K562 (cell line): ENCODE measurements at regions not wholly inside any gene's neighbourhood (a gene's known extent, or its start where the extent isn't known, plus 50 kb on each side); places are given as distances from the start of the nearest gene placed in this dataset.
A peak's percentile ranks its signal among the peaks of the same experiment; 100 is the strongest.

ENCODE experiments used
- CHD2 ChIP-seq: IDR thresholded peaks from 2 replicates; pipeline ENCODE4 v1.6.1; 2011; ENCODE audit warnings: low read depth, low read length
- DDX20 ChIP-seq: fragments of 450-650 bp; IDR thresholded peaks from 2 replicates; pipeline ENCODE4 v1.6.1; 2016; ENCODE audit warnings: missing genetic modification characterization, low read depth, mild to moderate bottlenecking, missing compliant biosample characterization, moderate library complexity
- EHMT2 ChIP-seq: fragments of 450-650 bp; IDR thresholded peaks from 2 replicates; pipeline ENCODE4 v1.6.1; 2018; ENCODE audit warnings: antibody characterized with exemption
- ESRRB ChIP-seq: fragments of 250-450 bp; sonication (Bioruptor Pico); IDR thresholded peaks from 2 replicates; pipeline ENCODE4 v1.5.0; 2020; ENCODE audit warnings: mild to moderate bottlenecking, moderate library complexity, borderline replicate concordance
- GATAD2A ChIP-seq: fragments of 450-650 bp; IDR thresholded peaks from 2 replicates; pipeline ENCODE4 v1.6.1; 2017
- HEY1 ChIP-seq: fragments of 250-450 bp; sonication (Bioruptor Pico); IDR thresholded peaks from 2 replicates; pipeline ENCODE4 v1.5.0; 2020; ENCODE audit warnings: mild to moderate bottlenecking, moderate library complexity, borderline replicate concordance
- JUN ChIP-seq, 2 experiments: sonication (generic) in 1 of 2; formaldehyde crosslinking in 1 of 2; IDR thresholded peaks; 2 replicates each; pipeline versions ENCODE4 v1.6.1 to v1.8.0; 2012 to 2022; ENCODE audit warnings: borderline replicate concordance in 2 of 2, mild to moderate bottlenecking in 2 of 2, improper control_type of control experiment in 1 of 2, low read depth in 1 of 2, low read length in 1 of 2, missing genetic modification reagents in 1 of 2
- L3MBTL2 ChIP-seq: fragments of 450-650 bp; IDR thresholded peaks from 2 replicates; pipeline ENCODE4 v1.6.1; 2016; ENCODE audit warnings: mild to moderate bottlenecking, moderate library complexity
- MAZ ChIP-seq, 2 experiments: fragments of 450-650 bp in 1 of 2; sonication (generic) in 1 of 2; formaldehyde crosslinking; IDR thresholded peaks in 1 of 2; conservative IDR thresholded peaks in 1 of 2; 2 replicates each; pipeline versions ENCODE4 v1.4.0 to v1.5.0; 2020; ENCODE audit warnings: mild to moderate bottlenecking in 1 of 2, missing genetic modification reagents in 1 of 2
- RCOR1 ChIP-seq, 2 experiments: IDR thresholded peaks; 2 replicates each; pipeline ENCODE4 v1.6.1; 2012; ENCODE audit warnings: low read depth in 2 of 2, low read length in 2 of 2, borderline replicate concordance in 1 of 2, improper control_type of control experiment in 1 of 2
- SRF ChIP-seq, 2 experiments: fragments of 250-450, 450-650 bp in 1 of 2; sonication (Bioruptor Pico) in 1 of 2; sonication (generic) in 1 of 2; formaldehyde crosslinking; IDR thresholded peaks; 2 replicates each; pipeline versions ENCODE4 v1.5.0 to v1.5.1; 2020 to 2022; ENCODE audit warnings: mild to moderate bottlenecking in 1 of 2, missing genetic modification reagents in 1 of 2
- YBX1 ChIP-seq: fragments of 450-650 bp; IDR thresholded peaks from 2 replicates; pipeline ENCODE4 v1.7.1; 2016; ENCODE audit warnings: mild to moderate bottlenecking
- ZFX ChIP-seq: sonication (generic); formaldehyde crosslinking; IDR thresholded peaks from 2 replicates; pipeline ENCODE4 v1.8.0; 2022; ENCODE audit warnings: mild to moderate bottlenecking, missing genetic modification reagents, moderate library complexity
- TF ChIP-seq, protein P1 (sequence below): fragments of 250-450 bp; sonication (Bioruptor Pico); IDR thresholded peaks from 2 replicates; pipeline ENCODE4 v1.4.0; 2020; ENCODE audit warnings: mild to moderate bottlenecking, moderate library complexity, borderline replicate concordance
- TF ChIP-seq, protein P2 (sequence below): fragments of 450-650 bp; IDR thresholded peaks from 2 replicates; pipeline ENCODE4 v1.6.1; 2018; ENCODE audit not compliant: partially characterized antibody
- TF ChIP-seq, protein P3 (sequence below): fragments of 450-650 bp; IDR thresholded peaks from 2 replicates; pipeline ENCODE4 v1.6.1; 2017; ENCODE audit warnings: antibody characterized with exemption, mild to moderate bottlenecking

DNA sequence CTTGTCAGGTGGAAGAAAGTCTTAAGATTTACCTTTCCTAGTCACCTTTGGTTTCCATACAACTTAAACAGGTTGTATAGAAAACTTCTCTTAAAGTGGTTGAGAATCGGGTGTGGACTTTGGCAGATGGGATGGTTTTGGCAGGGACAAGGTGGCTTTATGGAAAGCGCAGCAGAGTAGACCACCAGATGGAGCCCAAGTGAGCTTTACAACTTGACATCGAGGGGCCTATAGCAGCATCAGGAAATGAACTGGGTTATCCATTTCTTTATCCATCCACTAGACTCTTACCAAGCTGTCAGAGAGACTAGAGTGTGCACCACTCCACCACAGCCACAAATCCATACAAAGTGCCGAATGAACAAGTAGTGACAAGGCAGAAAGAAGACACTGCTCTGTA is 85.3 kb upstream of the MBNL1 start (continued):
- TF ChIP-seq, protein P1, sequence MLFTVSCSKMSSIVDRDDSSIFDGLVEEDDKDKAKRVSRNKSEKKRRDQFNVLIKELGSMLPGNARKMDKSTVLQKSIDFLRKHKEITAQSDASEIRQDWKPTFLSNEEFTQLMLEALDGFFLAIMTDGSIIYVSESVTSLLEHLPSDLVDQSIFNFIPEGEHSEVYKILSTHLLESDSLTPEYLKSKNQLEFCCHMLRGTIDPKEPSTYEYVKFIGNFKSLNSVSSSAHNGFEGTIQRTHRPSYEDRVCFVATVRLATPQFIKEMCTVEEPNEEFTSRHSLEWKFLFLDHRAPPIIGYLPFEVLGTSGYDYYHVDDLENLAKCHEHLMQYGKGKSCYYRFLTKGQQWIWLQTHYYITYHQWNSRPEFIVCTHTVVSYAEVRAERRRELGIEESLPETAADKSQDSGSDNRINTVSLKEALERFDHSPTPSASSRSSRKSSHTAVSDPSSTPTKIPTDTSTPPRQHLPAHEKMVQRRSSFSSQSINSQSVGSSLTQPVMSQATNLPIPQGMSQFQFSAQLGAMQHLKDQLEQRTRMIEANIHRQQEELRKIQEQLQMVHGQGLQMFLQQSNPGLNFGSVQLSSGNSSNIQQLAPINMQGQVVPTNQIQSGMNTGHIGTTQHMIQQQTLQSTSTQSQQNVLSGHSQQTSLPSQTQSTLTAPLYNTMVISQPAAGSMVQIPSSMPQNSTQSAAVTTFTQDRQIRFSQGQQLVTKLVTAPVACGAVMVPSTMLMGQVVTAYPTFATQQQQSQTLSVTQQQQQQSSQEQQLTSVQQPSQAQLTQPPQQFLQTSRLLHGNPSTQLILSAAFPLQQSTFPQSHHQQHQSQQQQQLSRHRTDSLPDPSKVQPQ = no peak
- TF ChIP-seq DDX20 = no peak
- TF ChIP-seq EHMT2 = peak; percentile 57
- no peak for TF ChIP-seq YBX1
- TF ChIP-seq ESRRB (CRISPR knock-in tag) = no peak
- 0 out of 2 replicates have a peak, but pooled peaks have one; percentile 27 for TF ChIP-seq L3MBTL2
- TF ChIP-seq CHD2 = no peak
- peak in 1 of 2 experiments; percentile 42; a peak in 1 of 4 replicates for TF ChIP-seq RCOR1 (IDR thresholded peaks at IDR 0.05; ENCODE audit: borderline replicate concordance in 1 of 2, low read depth in 2 of 2, low read length in 2 of 2)
- 0 out of 2 replicates have a peak, but pooled peaks have one; percentile 31 for TF ChIP-seq ZFX (CRISPR knock-in tag)
- peak in 1 of 2 experiments; percentile 59; a peak in 1 of 4 replicates for TF ChIP-seq MAZ (CRISPR knock-in tag; conservative IDR thresholded peaks at IDR 0.05 in 1 of 2, IDR thresholded peaks at IDR 0.05 in 1 of 2)
- TF ChIP-seq GATAD2A = peak; percentile 59; the same call in 1 of the 2 replicates
- no peak for TF ChIP-seq HEY1
- TF ChIP-seq SRF (CRISPR knock-in tag; IDR thresholded peaks at IDR 0.05) = peak in 1 of 2 experiments; percentile 46; a peak in 1 of 4 replicates
- no peak for TF ChIP-seq JUN (IDR thresholded peaks at IDR 0.05; ENCODE audit: borderline replicate concordance, low read depth, low read length)
- no peak for TF ChIP-seq JUN (CRISPR knock-in tag; IDR thresholded peaks at IDR 0.05; ENCODE audit: borderline replicate concordance)
- TF ChIP-seq, protein P2, sequence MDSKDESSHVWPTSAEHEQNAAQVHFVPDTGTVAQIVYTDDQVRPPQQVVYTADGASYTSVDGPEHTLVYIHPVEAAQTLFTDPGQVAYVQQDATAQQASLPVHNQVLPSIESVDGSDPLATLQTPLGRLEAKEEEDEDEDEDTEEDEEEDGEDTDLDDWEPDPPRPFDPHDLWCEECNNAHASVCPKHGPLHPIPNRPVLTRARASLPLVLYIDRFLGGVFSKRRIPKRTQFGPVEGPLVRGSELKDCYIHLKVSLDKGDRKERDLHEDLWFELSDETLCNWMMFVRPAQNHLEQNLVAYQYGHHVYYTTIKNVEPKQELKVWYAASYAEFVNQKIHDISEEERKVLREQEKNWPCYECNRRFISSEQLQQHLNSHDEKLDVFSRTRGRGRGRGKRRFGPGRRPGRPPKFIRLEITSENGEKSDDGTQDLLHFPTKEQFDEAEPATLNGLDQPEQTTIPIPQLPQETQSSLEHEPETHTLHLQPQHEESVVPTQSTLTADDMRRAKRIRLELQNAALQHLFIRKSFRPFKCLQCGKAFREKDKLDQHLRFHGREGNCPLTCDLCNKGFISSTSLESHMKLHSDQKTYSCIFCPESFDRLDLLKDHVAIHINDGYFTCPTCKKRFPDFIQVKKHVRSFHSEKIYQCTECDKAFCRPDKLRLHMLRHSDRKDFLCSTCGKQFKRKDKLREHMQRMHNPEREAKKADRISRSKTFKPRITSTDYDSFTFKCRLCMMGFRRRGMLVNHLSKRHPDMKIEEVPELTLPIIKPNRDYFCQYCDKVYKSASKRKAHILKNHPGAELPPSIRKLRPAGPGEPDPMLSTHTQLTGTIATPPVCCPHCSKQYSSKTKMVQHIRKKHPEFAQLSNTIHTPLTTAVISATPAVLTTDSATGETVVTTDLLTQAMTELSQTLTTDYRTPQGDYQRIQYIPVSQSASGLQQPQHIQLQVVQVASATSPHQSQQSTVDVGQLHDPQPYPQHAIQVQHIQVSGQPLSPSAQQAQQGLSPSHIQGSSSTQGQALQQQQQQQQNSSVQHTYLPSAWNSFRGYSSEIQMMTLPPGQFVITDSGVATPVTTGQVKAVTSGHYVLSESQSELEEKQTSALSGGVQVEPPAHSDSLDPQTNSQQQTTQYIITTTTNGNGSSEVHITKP = peak; percentile 13
- TF ChIP-seq, protein P3, sequence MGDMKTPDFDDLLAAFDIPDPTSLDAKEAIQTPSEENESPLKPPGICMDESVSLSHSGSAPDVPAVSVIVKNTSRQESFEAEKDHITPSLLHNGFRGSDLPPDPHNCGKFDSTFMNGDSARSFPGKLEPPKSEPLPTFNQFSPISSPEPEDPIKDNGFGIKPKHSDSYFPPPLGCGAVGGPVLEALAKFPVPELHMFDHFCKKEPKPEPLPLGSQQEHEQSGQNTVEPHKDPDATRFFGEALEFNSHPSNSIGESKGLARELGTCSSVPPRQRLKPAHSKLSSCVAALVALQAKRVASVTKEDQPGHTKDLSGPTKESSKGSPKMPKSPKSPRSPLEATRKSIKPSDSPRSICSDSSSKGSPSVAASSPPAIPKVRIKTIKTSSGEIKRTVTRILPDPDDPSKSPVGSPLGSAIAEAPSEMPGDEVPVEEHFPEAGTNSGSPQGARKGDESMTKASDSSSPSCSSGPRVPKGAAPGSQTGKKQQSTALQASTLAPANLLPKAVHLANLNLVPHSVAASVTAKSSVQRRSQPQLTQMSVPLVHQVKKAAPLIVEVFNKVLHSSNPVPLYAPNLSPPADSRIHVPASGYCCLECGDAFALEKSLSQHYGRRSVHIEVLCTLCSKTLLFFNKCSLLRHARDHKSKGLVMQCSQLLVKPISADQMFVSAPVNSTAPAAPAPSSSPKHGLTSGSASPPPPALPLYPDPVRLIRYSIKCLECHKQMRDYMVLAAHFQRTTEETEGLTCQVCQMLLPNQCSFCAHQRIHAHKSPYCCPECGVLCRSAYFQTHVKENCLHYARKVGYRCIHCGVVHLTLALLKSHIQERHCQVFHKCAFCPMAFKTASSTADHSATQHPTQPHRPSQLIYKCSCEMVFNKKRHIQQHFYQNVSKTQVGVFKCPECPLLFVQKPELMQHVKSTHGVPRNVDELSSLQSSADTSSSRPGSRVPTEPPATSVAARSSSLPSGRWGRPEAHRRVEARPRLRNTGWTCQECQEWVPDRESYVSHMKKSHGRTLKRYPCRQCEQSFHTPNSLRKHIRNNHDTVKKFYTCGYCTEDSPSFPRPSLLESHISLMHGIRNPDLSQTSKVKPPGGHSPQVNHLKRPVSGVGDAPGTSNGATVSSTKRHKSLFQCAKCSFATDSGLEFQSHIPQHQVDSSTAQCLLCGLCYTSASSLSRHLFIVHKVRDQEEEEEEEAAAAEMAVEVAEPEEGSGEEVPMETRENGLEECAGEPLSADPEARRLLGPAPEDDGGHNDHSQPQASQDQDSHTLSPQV = peak; percentile 47
